ENCODE measurements at regions not wholly inside any gene's neighbourhood (a gene's known extent, or its start where the extent isn't known, plus 50 kb on each side); places are given as distances from the start of the nearest gene placed in this dataset.

DNA sequence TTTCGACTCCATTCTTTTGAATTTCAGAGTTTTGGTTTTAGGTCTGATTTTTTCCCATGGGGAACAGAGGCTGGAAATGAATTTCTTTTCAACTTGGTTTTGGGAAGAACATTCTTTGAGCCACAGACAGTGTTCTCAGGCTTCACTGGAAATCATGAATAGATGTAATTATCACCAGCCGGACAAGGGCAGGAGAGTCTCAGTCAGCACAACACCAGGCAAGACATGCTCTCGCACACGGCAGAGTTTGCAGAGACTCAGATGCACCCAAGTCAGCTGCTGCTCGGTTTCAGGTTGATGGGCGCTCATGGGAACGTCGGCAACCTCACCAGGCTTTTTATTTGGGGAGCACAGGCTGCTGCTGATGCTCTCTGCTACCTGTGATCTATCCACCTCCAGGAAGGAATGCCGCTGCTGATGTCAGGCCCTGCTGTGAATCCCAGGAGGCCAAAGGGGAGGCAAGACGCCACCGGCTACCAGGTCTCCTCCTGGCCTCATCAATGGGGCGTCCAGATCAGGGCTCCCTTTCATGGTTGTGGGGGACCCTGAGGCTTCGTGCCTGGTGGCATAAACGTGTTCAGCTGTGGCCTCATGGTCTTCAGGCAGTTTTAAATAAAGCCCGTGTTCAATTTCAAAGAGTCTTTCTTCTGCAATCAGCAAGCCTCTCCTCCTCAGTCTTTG is 332.3 kb upstream of the IRX4 start:
- TF ChIP-seq, protein P1, sequence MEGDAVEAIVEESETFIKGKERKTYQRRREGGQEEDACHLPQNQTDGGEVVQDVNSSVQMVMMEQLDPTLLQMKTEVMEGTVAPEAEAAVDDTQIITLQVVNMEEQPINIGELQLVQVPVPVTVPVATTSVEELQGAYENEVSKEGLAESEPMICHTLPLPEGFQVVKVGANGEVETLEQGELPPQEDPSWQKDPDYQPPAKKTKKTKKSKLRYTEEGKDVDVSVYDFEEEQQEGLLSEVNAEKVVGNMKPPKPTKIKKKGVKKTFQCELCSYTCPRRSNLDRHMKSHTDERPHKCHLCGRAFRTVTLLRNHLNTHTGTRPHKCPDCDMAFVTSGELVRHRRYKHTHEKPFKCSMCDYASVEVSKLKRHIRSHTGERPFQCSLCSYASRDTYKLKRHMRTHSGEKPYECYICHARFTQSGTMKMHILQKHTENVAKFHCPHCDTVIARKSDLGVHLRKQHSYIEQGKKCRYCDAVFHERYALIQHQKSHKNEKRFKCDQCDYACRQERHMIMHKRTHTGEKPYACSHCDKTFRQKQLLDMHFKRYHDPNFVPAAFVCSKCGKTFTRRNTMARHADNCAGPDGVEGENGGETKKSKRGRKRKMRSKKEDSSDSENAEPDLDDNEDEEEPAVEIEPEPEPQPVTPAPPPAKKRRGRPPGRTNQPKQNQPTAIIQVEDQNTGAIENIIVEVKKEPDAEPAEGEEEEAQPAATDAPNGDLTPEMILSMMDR (IDR thresholded peaks at IDR 0.05 in 8 of 11, conservative IDR thresholded peaks at IDR 0.05 in 3 of 11) = no peak
- TF ChIP-seq POLR2A (IDR thresholded peaks at IDR 0.05) = no peak

All from spleen (tissue), 7 donors.